GM12878 (cell line): ENCODE measurements at regions not wholly inside any gene's neighbourhood (a gene's known extent, or its start where the extent isn't known, plus 50 kb on each side); places are given as distances from the start of the nearest gene placed in this dataset.
"Not testable (repeated sequence)": the region's sequence is repeated elsewhere in the genome, so short reads cannot be mapped to it uniquely, and the experiment has no call there.

Experiments used
- ATAC-seq: fragments of 200-7000 bp; cut with Tn5 transposase; 3 replicates; pipeline ENCODE4 v1.9.1; 2020; ENCODE audit warnings: mild to moderate bottlenecking, moderate library complexity
- BruUV-seq: library from RNA; stranded (reverse); fragments of 400-500 nt; replicated peaks from 2 replicates; lab custom pipeline; 2021; lab: Mats Ljungman, UMichigan
- CTCF ChIA-PET: fragments of 300-600 bp; sonication (Branson Sonifier 250); formaldehyde crosslinking; extraction: SDS; loops from one replicate; lab custom pipeline; 2021; ENCODE audit warnings: inconsistent platforms; lab: Yijun Ruan, JAX
- POLR2A ChIA-PET: fragments of 350-600 bp; formaldehyde crosslinking; extraction: SDS; loops from one replicate; lab custom pipeline; 2021; ENCODE audit warnings: inconsistent platforms; lab: Charles Lee
- RAD21 ChIA-PET: fragments of 300-600 bp; sonication (Branson Sonifier 250); formaldehyde crosslinking; loops from one replicate; lab custom pipeline; 2023; ENCODE audit warnings: antibody characterized with exemption; ENCODE audit not compliant: unreplicated experiment; lab: Charles Lee
- SMC1A ChIA-PET: fragments of 300-600 bp; sonication (Branson Sonifier 250); formaldehyde crosslinking; loops from one replicate; lab custom pipeline; 2023; ENCODE audit not compliant: unreplicated experiment, uncharacterized antibody; lab: Charles Lee
- DNase-seq: peaks from one replicate; pipeline ENCODE4 v3.0.0-alpha.2; 2011; ENCODE audit warnings: low read depth, low spot score
- FAIRE-seq: peaks from 3 replicates; lab custom pipeline; 2011; peaks lifted over from hg19 to GRCh38; lab: Jason Lieb, UNC
- H2AFZ ChIP-seq: 2 replicates; pipeline ENCODE4 v1.6.0; 2011; ENCODE audit warnings: low read depth, low read length, control low read depth; ENCODE audit not compliant: control insufficient read depth
- H3K27ac ChIP-seq: 2 replicates; pipeline ENCODE4 v1.5.1; 2011; ENCODE audit warnings: control low read depth; ENCODE audit not compliant: control insufficient read depth, insufficient read depth
- H3K27me3 ChIP-seq, 2 experiments: replicated peaks in 1 of 2; 2 replicates each; pipeline versions ENCODE4 v1.6.0 to v1.6.1; 2011; ENCODE audit warnings: low read length in 1 of 2; ENCODE audit not compliant: control insufficient read depth in 2 of 2, insufficient read depth in 2 of 2
- H3K36me3 ChIP-seq, 2 experiments: 2 replicates each; pipeline ENCODE4 v1.5.1; 2011; ENCODE audit warnings: low read length in 1 of 2; ENCODE audit not compliant: control insufficient read depth in 2 of 2, insufficient read depth in 2 of 2
- H3K4me1 ChIP-seq: 2 replicates; pipeline ENCODE4 v1.6.1; 2011; ENCODE audit warnings: mild to moderate bottlenecking, low read length, moderate library complexity, mixed read lengths; ENCODE audit not compliant: control insufficient read depth, insufficient read depth
- H3K4me2 ChIP-seq: 2 replicates; pipeline ENCODE4 v1.6.0; 2011; ENCODE audit warnings: control low read depth; ENCODE audit not compliant: control insufficient read depth, insufficient read depth
- H3K4me3 ChIP-seq: fragments of 200-600 bp; sonication (generic); 2 replicates; pipeline ENCODE4 v1.5.1; 2016
- H3K79me2 ChIP-seq: 2 replicates; pipeline ENCODE4 v1.6.0; 2011; ENCODE audit warnings: low read length; ENCODE audit not compliant: control insufficient read depth, insufficient read depth
- H3K9ac ChIP-seq: 2 replicates; pipeline ENCODE4 v1.8.0; 2011; ENCODE audit warnings: low read length, control low read depth, mixed read lengths; ENCODE audit not compliant: control insufficient read depth, insufficient read depth
- H3K9me3 ChIP-seq: replicated peaks from 3 replicates; pipeline ENCODE4 v1.5.1; 2011; ENCODE audit warnings: mild to moderate bottlenecking, low read length; ENCODE audit not compliant: control insufficient read depth, insufficient read depth
- H4K20me1 ChIP-seq: 2 replicates; pipeline ENCODE4 v1.6.0; 2011; ENCODE audit not compliant: control insufficient read depth, insufficient read depth
- ZBTB11 ChIP-seq: fragments of 450-650 bp; formaldehyde crosslinking; IDR thresholded peaks from 2 replicates; pipeline ENCODE4 v1.5.0; 2022; ENCODE audit warnings: mild to moderate bottlenecking, missing genetic modification characterization
- WGBS: methylation state at CpG from one replicate; pipeline ENCODE4 v1.1.6; 2016; ENCODE audit warnings: low lambda C conversion rate; ENCODE audit not compliant: insufficient replicate concordance, insufficient coverage; ENCODE audit errors: missing lambda C conversion rate; 5-methylcytosine and 5-hydroxymethylcytosine counted together
- in situ Hi-C: fragments of 300-500 bp; cut with MboI; formaldehyde crosslinking; loops from 9 replicates; pipeline ENCODE4 v1.14.3; 2018; ENCODE audit warnings: mixed read lengths
- intact Hi-C: fragments of 100-400 bp; cut with micrococcal nuclease; formaldehyde crosslinking; loops from one replicate; pipeline ENCODE4 v1.14.2; 2022; ENCODE audit not compliant: unreplicated experiment

- Histone ChIP-seq H3K4me2 (no peak overlapping the region), H3K9ac (no peak overlapping the region), H3K36me3 (no peaks in the 10 kb centered on the region), H4K20me1 (no peaks in the 10 kb centered on the region), H2AFZ (no peak overlapping the region), H3K4me3 (no peak overlapping the region), H3K9me3 (no peaks in the 10 kb centered on the region), H3K27me3 (no peaks in the 10 kb centered on the region), H3K79me2 (no peaks in the 10 kb centered on the region), H3K27ac (no peak overlapping the region), H3K4me1 (no peaks in the 10 kb centered on the region)
- intact Hi-C loops (no loop called here), in situ Hi-C loops (no loop called here)
- no peak for FAIRE-seq
- 15% methylated on average over 2 of the region's 2 CpGs for WGBS
- ChIA-PET RAD21 (no interaction called here), SMC1A (interaction anchor here (1.0 kb wide), 1 partner anchor 19 kb away, joined by 3 read pairs; no protein-coding TSS in a partner anchor), POLR2A (no interaction called here), CTCF (no interaction called here)
- TF ChIP-seq ZBTB11 (CRISPR knock-in tag): no peak
- no peak for DNase-seq
- BruUV-seq: no TSS peak
- ATAC-seq: no peak
Observed at GRCh38 chr6:62998022-62998421, 213.2 kb upstream of the FKBP1C start.

GRCh38 chr6:62999242-62999641, 212.0 kb upstream of the FKBP1C start:
- RAD21 ChIA-PET, H3K4me3 ChIP-seq, H3K9me3 ChIP-seq, CTCF ChIA-PET, H3K4me2 ChIP-seq, H2AFZ ChIP-seq, H3K9ac ChIP-seq, ATAC-seq, intact Hi-C loops, POLR2A ChIA-PET, H3K36me3 ChIP-seq, H3K4me1 ChIP-seq, in situ Hi-C loops, FAIRE-seq, DNase-seq, H3K27me3 ChIP-seq, H3K79me2 ChIP-seq, H3K27ac ChIP-seq, H4K20me1 ChIP-seq, BruUV-seq: not testable (repeated sequence)
- WGBS: 31% methylated on average over 3 of the region's 3 CpGs
- SMC1A ChIA-PET: interaction anchor here (0.7 to 1.5 kb wide), 7 partner anchors 11 to 154 kb away, joined by 3 to 5 read pairs (median 3); no protein-coding TSS in a partner anchor
